ENCODE measurements at regions not wholly inside any gene's neighbourhood (a gene's known extent, or its start where the extent isn't known, plus 50 kb on each side); places are given as distances from the start of the nearest gene placed in this dataset.

GRCh38 chr10:69733791-69734261, 67.9 kb upstream of the COL13A1 start:
- TF ChIP-seq CTCF (IDR thresholded peaks at IDR 0.05 in 4 of 5, conservative IDR thresholded peaks at IDR 0.05 in 1 of 5) = no peak
- TF ChIP-seq POLR2A (IDR thresholded peaks at IDR 0.05) = no peak
